ENCODE measurements at regions not wholly inside any gene's neighbourhood (a gene's known extent, or its start where the extent isn't known, plus 50 kb on each side); places are given as distances from the start of the nearest gene placed in this dataset.
"Not testable (repeated sequence)": the region's sequence is repeated elsewhere in the genome, so short reads cannot be mapped to it uniquely, and the experiment has no call there.

- Histone ChIP-seq H3K36me3 (ENCODE audit: control insufficient read depth, insufficient read depth, low read length) (no peaks in the 10 kb centered on the region), H3K9ac (ENCODE audit: low read length) (no peak overlapping the region), H3K4me1 (ENCODE audit: control insufficient read depth, insufficient read depth, low read length) (no peaks in the 10 kb centered on the region), H3K27me3 (ENCODE audit: control insufficient read depth, insufficient read depth, low read length) (no peaks in the 10 kb centered on the region), H3K9me3 (ENCODE audit: control insufficient read depth, low read length) (no peaks in the 10 kb centered on the region), H3K4me3 (ENCODE audit: low read length) (no peak overlapping the region)
These were observed 479.4 kb downstream of the KCNT2 start for GRCh38 chr1:196128835-196129234.

GRCh38 chr1:196121181-196121580 is 487.1 kb downstream of the KCNT2 start:
- H3K36me3 ChIP-seq (ENCODE audit: control insufficient read depth, insufficient read depth, low read length) = no peaks in the 10 kb centered on the region
- H3K4me1 ChIP-seq (ENCODE audit: control insufficient read depth, insufficient read depth, low read length) = no peaks in the 10 kb centered on the region
- no peak overlapping the region for H3K4me3 ChIP-seq (ENCODE audit: low read length)
- H3K9ac ChIP-seq (ENCODE audit: low read length) = no peak overlapping the region
- no peaks in the 10 kb centered on the region for H3K9me3 ChIP-seq (ENCODE audit: control insufficient read depth, low read length)
- H3K27me3 ChIP-seq (ENCODE audit: control insufficient read depth, insufficient read depth, low read length) = no peaks in the 10 kb centered on the region

- Histone ChIP-seq H3K4me1 (ENCODE audit: control insufficient read depth, insufficient read depth, low read length) (no peaks in the 10 kb centered on the region), H3K27me3 (ENCODE audit: control insufficient read depth, insufficient read depth, low read length) (no peaks in the 10 kb centered on the region), H3K9ac (ENCODE audit: low read length) (no peak overlapping the region), H3K9me3 (ENCODE audit: control insufficient read depth, low read length) (no peaks in the 10 kb centered on the region), H3K36me3 (ENCODE audit: control insufficient read depth, insufficient read depth, low read length) (no peaks in the 10 kb centered on the region), H3K4me3 (ENCODE audit: low read length) (no peak overlapping the region)
These were observed 492.6 kb downstream of the KCNT2 start for GRCh38 chr1:196115646-196116045.

GRCh38 chr1:196114193-196114592 is 494.0 kb downstream of the KCNT2 start:
- Histone ChIP-seq H3K9me3 (ENCODE audit: control insufficient read depth, low read length) (no peaks in the 10 kb centered on the region), H3K4me3 (ENCODE audit: low read length) (no peak overlapping the region)

GRCh38 chr1:196108990-196109389 is 499.2 kb downstream of the KCNT2 start:
- H3K9ac ChIP-seq (ENCODE audit: low read length); H3K27me3 ChIP-seq (ENCODE audit: control insufficient read depth, insufficient read depth, low read length); H3K4me1 ChIP-seq (ENCODE audit: control insufficient read depth, insufficient read depth, low read length); H3K36me3 ChIP-seq (ENCODE audit: control insufficient read depth, insufficient read depth, low read length); H3K4me3 ChIP-seq (ENCODE audit: low read length); H3K9me3 ChIP-seq (ENCODE audit: control insufficient read depth, low read length): not testable (repeated sequence)

More at GRCh38 chr1:196114193-196114592, 494.0 kb downstream of the KCNT2 start:
- Histone ChIP-seq H3K27me3 (ENCODE audit: control insufficient read depth, insufficient read depth, low read length) (no peaks in the 10 kb centered on the region), H3K4me1 (ENCODE audit: control insufficient read depth, insufficient read depth, low read length) (no peaks in the 10 kb centered on the region), H3K36me3 (ENCODE audit: control insufficient read depth, insufficient read depth, low read length) (no peaks in the 10 kb centered on the region), H3K9ac (ENCODE audit: low read length) (no peak overlapping the region)

- no peaks in the 10 kb centered on the region for H3K9me3 ChIP-seq (ENCODE audit: control insufficient read depth, low read length)
- no peak overlapping the region for H3K4me3 ChIP-seq (ENCODE audit: low read length)
- no peak overlapping the region for H3K9ac ChIP-seq (ENCODE audit: low read length)
- no peaks in the 10 kb centered on the region for H3K4me1 ChIP-seq (ENCODE audit: control insufficient read depth, insufficient read depth, low read length)
- H3K36me3 ChIP-seq (ENCODE audit: control insufficient read depth, insufficient read depth, low read length) = no peaks in the 10 kb centered on the region
- no peaks in the 10 kb centered on the region for H3K27me3 ChIP-seq (ENCODE audit: control insufficient read depth, insufficient read depth, low read length)
These were observed 502.3 kb downstream of the KCNT2 start for GRCh38 chr1:196105901-196106300.

GRCh38 chr1:196102826-196103225 is 505.4 kb downstream of the KCNT2 start:
- H3K9ac ChIP-seq (ENCODE audit: low read length) = no peak overlapping the region
- H3K36me3 ChIP-seq (ENCODE audit: control insufficient read depth, insufficient read depth, low read length) = no peaks in the 10 kb centered on the region
- H3K4me3 ChIP-seq (ENCODE audit: low read length) = no peak overlapping the region
- H3K4me1 ChIP-seq (ENCODE audit: control insufficient read depth, insufficient read depth, low read length) = no peaks in the 10 kb centered on the region
- H3K27me3 ChIP-seq (ENCODE audit: control insufficient read depth, insufficient read depth, low read length) = no peaks in the 10 kb centered on the region
- H3K9me3 ChIP-seq (ENCODE audit: control insufficient read depth, low read length) = no peaks in the 10 kb centered on the region

GRCh38 chr1:196098000-196098399 is 510.2 kb downstream of the KCNT2 start:
- Histone ChIP-seq H3K4me3 (ENCODE audit: low read length) (no peak overlapping the region), H3K36me3 (ENCODE audit: control insufficient read depth, insufficient read depth, low read length) (no peaks in the 10 kb centered on the region), H3K4me1 (ENCODE audit: control insufficient read depth, insufficient read depth, low read length) (no peaks in the 10 kb centered on the region), H3K9ac (ENCODE audit: low read length) (no peak overlapping the region), H3K9me3 (ENCODE audit: control insufficient read depth, low read length) (no peaks in the 10 kb centered on the region), H3K27me3 (ENCODE audit: control insufficient read depth, insufficient read depth, low read length) (no peaks in the 10 kb centered on the region)

GRCh38 chr1:196094821-196095220 is 513.4 kb downstream of the KCNT2 start:
- Histone ChIP-seq H3K9me3 (ENCODE audit: control insufficient read depth, low read length) (no peaks in the 10 kb centered on the region), H3K36me3 (ENCODE audit: control insufficient read depth, insufficient read depth, low read length) (no peaks in the 10 kb centered on the region), H3K27me3 (ENCODE audit: control insufficient read depth, insufficient read depth, low read length) (no peaks in the 10 kb centered on the region), H3K9ac (ENCODE audit: low read length) (no peak overlapping the region), H3K4me3 (ENCODE audit: low read length) (no peak overlapping the region), H3K4me1 (ENCODE audit: control insufficient read depth, insufficient read depth, low read length) (no peaks in the 10 kb centered on the region)

- Histone ChIP-seq H3K9ac (ENCODE audit: low read length) (no peak overlapping the region), H3K4me3 (ENCODE audit: low read length) (no peak overlapping the region), H3K4me1 (ENCODE audit: control insufficient read depth, insufficient read depth, low read length) (no peaks in the 10 kb centered on the region)
These were observed 516.7 kb downstream of the KCNT2 start for GRCh38 chr1:196091397-196092135.

GRCh38 chr1:196090226-196090625 is 518.0 kb downstream of the KCNT2 start:
- Histone ChIP-seq H3K36me3 (ENCODE audit: control insufficient read depth, insufficient read depth, low read length) (no peaks in the 10 kb centered on the region), H3K4me1 (ENCODE audit: control insufficient read depth, insufficient read depth, low read length) (no peaks in the 10 kb centered on the region), H3K9ac (ENCODE audit: low read length) (no peak overlapping the region), H3K27me3 (ENCODE audit: control insufficient read depth, insufficient read depth, low read length) (no peaks in the 10 kb centered on the region), H3K9me3 (ENCODE audit: control insufficient read depth, low read length) (no peaks in the 10 kb centered on the region), H3K4me3 (ENCODE audit: low read length) (no peak overlapping the region)

More at GRCh38 chr1:196091397-196092135, 516.7 kb downstream of the KCNT2 start:
- Histone ChIP-seq H3K27me3 (ENCODE audit: control insufficient read depth, insufficient read depth, low read length) (no peaks in the 10 kb centered on the region), H3K9me3 (ENCODE audit: control insufficient read depth, low read length) (no peaks in the 10 kb centered on the region), H3K36me3 (ENCODE audit: control insufficient read depth, insufficient read depth, low read length) (no peaks in the 10 kb centered on the region)

- no peak overlapping the region for H3K4me3 ChIP-seq (ENCODE audit: low read length)
These were observed 519.7 kb downstream of the KCNT2 start for GRCh38 chr1:196088541-196088940.

GRCh38 chr1:196078691-196079090 is 529.5 kb downstream of the KCNT2 start:
- no peak overlapping the region for H3K4me3 ChIP-seq (ENCODE audit: low read length)
- H3K36me3 ChIP-seq (ENCODE audit: control insufficient read depth, insufficient read depth, low read length) = no peaks in the 10 kb centered on the region
- no peaks in the 10 kb centered on the region for H3K27me3 ChIP-seq (ENCODE audit: control insufficient read depth, insufficient read depth, low read length)
- no peaks in the 10 kb centered on the region for H3K4me1 ChIP-seq (ENCODE audit: control insufficient read depth, insufficient read depth, low read length)
- no peak overlapping the region for H3K9ac ChIP-seq (ENCODE audit: low read length)
- no peaks in the 10 kb centered on the region for H3K9me3 ChIP-seq (ENCODE audit: control insufficient read depth, low read length)

More at GRCh38 chr1:196088541-196088940, 519.7 kb downstream of the KCNT2 start:
- Histone ChIP-seq H3K4me1 (ENCODE audit: control insufficient read depth, insufficient read depth, low read length) (no peaks in the 10 kb centered on the region), H3K9me3 (ENCODE audit: control insufficient read depth, low read length) (no peaks in the 10 kb centered on the region), H3K36me3 (ENCODE audit: control insufficient read depth, insufficient read depth, low read length) (no peaks in the 10 kb centered on the region), H3K9ac (ENCODE audit: low read length) (no peak overlapping the region), H3K27me3 (ENCODE audit: control insufficient read depth, insufficient read depth, low read length) (no peaks in the 10 kb centered on the region)
